Liver (tissue), 8 donors: ENCODE measurements at regions not wholly inside any gene's neighbourhood (a gene's known extent, or its start where the extent isn't known, plus 50 kb on each side); places are given as distances from the start of the nearest gene placed in this dataset.

Source experiments
- DNase-seq: peaks from one replicate; pipeline ENCODE4 v3.0.0-alpha.2; 2017; ENCODE audit warnings: low spot score
- H3K27ac ChIP-seq, 2 donors: one replicate each; pipeline ENCODE4 v1.7.0; 2013; ENCODE audit warnings: inconsistent platforms in 2 of 2, low read length in 2 of 2, control low read depth in 1 of 2, low read depth in 1 of 2, mild to moderate bottlenecking in 1 of 2
- H3K27me3 ChIP-seq, 4 donors: one replicate each; pipeline versions ENCODE4 v1.6.1 to v1.7.0; 2013; ENCODE audit warnings: low read length in 3 of 4, inconsistent platforms in 1 of 4, mild to moderate bottlenecking in 1 of 4, moderate library complexity in 1 of 4; ENCODE audit not compliant: control insufficient read depth in 4 of 4, insufficient read depth in 4 of 4
- H3K36me3 ChIP-seq, 4 donors: one replicate each; pipeline versions ENCODE4 v1.6.1 to v1.7.0; 2013; ENCODE audit warnings: low read length in 3 of 4, mild to moderate bottlenecking in 3 of 4, low read depth in 1 of 4, moderate library complexity in 1 of 4; ENCODE audit not compliant: control insufficient read depth in 4 of 4, insufficient read depth in 3 of 4
- H3K4me1 ChIP-seq, 4 donors: one replicate each; pipeline versions ENCODE4 v1.6.1 to v1.7.0; 2013; ENCODE audit warnings: low read length in 3 of 4, mild to moderate bottlenecking in 3 of 4, moderate library complexity in 1 of 4; ENCODE audit not compliant: control insufficient read depth in 4 of 4, insufficient read depth in 4 of 4
- H3K4me3 ChIP-seq, 3 donors: one replicate each; pipeline versions ENCODE4 v1.6.1 to v1.7.0; 2013; ENCODE audit warnings: low read length in 3 of 3, control low read depth in 1 of 3, low read depth in 1 of 3, mild to moderate bottlenecking in 1 of 3
- H3K9ac ChIP-seq, 2 donors: one replicate each; pipeline ENCODE4 v1.7.0; 2013; ENCODE audit warnings: low read length in 2 of 2, mild to moderate bottlenecking in 2 of 2, moderate library complexity in 2 of 2, control low read depth in 1 of 2, low read depth in 1 of 2
- H3K9me3 ChIP-seq, 4 donors: one replicate each; pipeline versions ENCODE4 v1.6.1 to v1.7.0; 2013; ENCODE audit warnings: low read length in 3 of 4; ENCODE audit not compliant: control insufficient read depth in 4 of 4
- EGR1 ChIP-seq, 2 donors: IDR thresholded peaks; 2 replicates each; pipeline ENCODE4 v1.6.1; 2016 to 2018; ENCODE audit warnings: antibody characterized with exemption in 2 of 2, low read depth in 2 of 2
- FOXA1 ChIP-seq: IDR thresholded peaks from 2 replicates; pipeline ENCODE4 v1.6.1; 2016; ENCODE audit warnings: antibody characterized with exemption
- FOXA2 ChIP-seq: IDR thresholded peaks from 2 replicates; pipeline ENCODE4 v1.6.1; 2016; ENCODE audit warnings: antibody characterized with exemption
- JUND ChIP-seq, 2 donors: IDR thresholded peaks; 2 replicates each; pipeline ENCODE4 v1.6.1; 2016; ENCODE audit warnings: antibody characterized with exemption in 2 of 2
- NR2F2 ChIP-seq: IDR thresholded peaks from 2 replicates; pipeline ENCODE4 v1.6.1; 2016; ENCODE audit warnings: antibody characterized with exemption
- RAD21 ChIP-seq, 2 donors: IDR thresholded peaks; 2 replicates each; pipeline ENCODE4 v1.6.1; 2016; ENCODE audit warnings: antibody characterized with exemption in 2 of 2, mild to moderate bottlenecking in 2 of 2
- RXRA ChIP-seq, 2 donors: IDR thresholded peaks; 2 replicates each; pipeline ENCODE4 v1.6.1; 2017 to 2018; ENCODE audit warnings: antibody characterized with exemption in 2 of 2, mild to moderate bottlenecking in 1 of 2
- SP1 ChIP-seq: IDR thresholded peaks from 2 replicates; pipeline ENCODE4 v1.6.1; 2018; ENCODE audit warnings: antibody characterized with exemption, mild to moderate bottlenecking
- TAF1 ChIP-seq: conservative IDR thresholded peaks from 2 replicates; pipeline ENCODE4 v1.6.1; 2016; ENCODE audit warnings: antibody characterized with exemption, mild to moderate bottlenecking
- WGBS: extraction: QIAGEN DNeasy Blood & Tissue Kit; methylation state at CpG from one replicate; pipeline ENCODE4 v1.1.7; 2013; 5-methylcytosine and 5-hydroxymethylcytosine counted together
- TF ChIP-seq, protein P1 (sequence below): fragments of 150-350 bp; IDR thresholded peaks from 2 replicates; pipeline ENCODE4 v1.5.1; 2017; ENCODE audit warnings: improper control_type of control experiment, low read depth, low read length; ENCODE audit not compliant: missing input control
- TF ChIP-seq, protein P2 (sequence below): IDR thresholded peaks from 2 replicates; pipeline ENCODE4 v1.6.1; 2016; ENCODE audit warnings: antibody characterized with exemption, mild to moderate bottlenecking
- TF ChIP-seq, protein P3 (sequence below): IDR thresholded peaks from 2 replicates; pipeline ENCODE4 v1.6.1; 2016; ENCODE audit warnings: antibody characterized with exemption
- TF ChIP-seq, protein P4 (sequence below): IDR thresholded peaks from 2 replicates; pipeline ENCODE4 v1.6.1; 2016; ENCODE audit warnings: antibody characterized with exemption
- TF ChIP-seq, protein P5 (sequence below): IDR thresholded peaks from 2 replicates; pipeline ENCODE4 v1.6.1; 2016; ENCODE audit warnings: antibody characterized with exemption
- donor health status: healthy.
- donor health status: healthy.
- donor health status: healthy.
- donor health status: healthy.
- donor health status: healthy.

DNA sequence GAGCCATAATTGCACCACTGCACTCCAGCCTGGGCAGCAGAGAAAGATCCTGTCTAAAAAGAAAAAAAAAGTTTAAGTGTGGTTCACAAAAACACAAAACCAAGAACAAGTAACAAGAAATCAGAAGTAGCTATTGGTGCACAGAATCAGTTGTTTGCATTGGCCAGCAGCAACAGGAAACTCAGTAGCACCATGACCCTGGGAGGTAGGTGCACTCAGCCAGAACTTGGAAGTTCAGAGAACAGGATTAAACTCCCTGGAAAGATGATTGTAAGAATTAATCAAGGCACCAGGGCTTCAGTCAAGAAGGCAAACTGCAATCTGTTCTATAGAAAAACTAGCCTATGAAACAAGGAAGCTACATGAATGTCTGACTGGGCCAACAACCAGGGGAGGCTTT, 267.9 kb downstream of the COL12A1 start:
- TF ChIP-seq RAD21 (IDR thresholded peaks at IDR 0.05): no peak
- no peak for TF ChIP-seq TAF1
- TF ChIP-seq, protein P1, sequence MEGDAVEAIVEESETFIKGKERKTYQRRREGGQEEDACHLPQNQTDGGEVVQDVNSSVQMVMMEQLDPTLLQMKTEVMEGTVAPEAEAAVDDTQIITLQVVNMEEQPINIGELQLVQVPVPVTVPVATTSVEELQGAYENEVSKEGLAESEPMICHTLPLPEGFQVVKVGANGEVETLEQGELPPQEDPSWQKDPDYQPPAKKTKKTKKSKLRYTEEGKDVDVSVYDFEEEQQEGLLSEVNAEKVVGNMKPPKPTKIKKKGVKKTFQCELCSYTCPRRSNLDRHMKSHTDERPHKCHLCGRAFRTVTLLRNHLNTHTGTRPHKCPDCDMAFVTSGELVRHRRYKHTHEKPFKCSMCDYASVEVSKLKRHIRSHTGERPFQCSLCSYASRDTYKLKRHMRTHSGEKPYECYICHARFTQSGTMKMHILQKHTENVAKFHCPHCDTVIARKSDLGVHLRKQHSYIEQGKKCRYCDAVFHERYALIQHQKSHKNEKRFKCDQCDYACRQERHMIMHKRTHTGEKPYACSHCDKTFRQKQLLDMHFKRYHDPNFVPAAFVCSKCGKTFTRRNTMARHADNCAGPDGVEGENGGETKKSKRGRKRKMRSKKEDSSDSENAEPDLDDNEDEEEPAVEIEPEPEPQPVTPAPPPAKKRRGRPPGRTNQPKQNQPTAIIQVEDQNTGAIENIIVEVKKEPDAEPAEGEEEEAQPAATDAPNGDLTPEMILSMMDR: no peak
- TF ChIP-seq FOXA2: no peak
- no peak for TF ChIP-seq RXRA (IDR thresholded peaks at IDR 0.05)
- TF ChIP-seq SP1: no peak
- no peak for TF ChIP-seq EGR1 (IDR thresholded peaks at IDR 0.05; ENCODE audit: low read depth in 2 of 2)
- no peak for TF ChIP-seq JUND (IDR thresholded peaks at IDR 0.05)
- no peak for TF ChIP-seq NR2F2
- TF ChIP-seq, protein P2, sequence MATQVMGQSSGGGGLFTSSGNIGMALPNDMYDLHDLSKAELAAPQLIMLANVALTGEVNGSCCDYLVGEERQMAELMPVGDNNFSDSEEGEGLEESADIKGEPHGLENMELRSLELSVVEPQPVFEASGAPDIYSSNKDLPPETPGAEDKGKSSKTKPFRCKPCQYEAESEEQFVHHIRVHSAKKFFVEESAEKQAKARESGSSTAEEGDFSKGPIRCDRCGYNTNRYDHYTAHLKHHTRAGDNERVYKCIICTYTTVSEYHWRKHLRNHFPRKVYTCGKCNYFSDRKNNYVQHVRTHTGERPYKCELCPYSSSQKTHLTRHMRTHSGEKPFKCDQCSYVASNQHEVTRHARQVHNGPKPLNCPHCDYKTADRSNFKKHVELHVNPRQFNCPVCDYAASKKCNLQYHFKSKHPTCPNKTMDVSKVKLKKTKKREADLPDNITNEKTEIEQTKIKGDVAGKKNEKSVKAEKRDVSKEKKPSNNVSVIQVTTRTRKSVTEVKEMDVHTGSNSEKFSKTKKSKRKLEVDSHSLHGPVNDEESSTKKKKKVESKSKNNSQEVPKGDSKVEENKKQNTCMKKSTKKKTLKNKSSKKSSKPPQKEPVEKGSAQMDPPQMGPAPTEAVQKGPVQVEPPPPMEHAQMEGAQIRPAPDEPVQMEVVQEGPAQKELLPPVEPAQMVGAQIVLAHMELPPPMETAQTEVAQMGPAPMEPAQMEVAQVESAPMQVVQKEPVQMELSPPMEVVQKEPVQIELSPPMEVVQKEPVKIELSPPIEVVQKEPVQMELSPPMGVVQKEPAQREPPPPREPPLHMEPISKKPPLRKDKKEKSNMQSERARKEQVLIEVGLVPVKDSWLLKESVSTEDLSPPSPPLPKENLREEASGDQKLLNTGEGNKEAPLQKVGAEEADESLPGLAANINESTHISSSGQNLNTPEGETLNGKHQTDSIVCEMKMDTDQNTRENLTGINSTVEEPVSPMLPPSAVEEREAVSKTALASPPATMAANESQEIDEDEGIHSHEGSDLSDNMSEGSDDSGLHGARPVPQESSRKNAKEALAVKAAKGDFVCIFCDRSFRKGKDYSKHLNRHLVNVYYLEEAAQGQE: no peak
- TF ChIP-seq, protein P3, sequence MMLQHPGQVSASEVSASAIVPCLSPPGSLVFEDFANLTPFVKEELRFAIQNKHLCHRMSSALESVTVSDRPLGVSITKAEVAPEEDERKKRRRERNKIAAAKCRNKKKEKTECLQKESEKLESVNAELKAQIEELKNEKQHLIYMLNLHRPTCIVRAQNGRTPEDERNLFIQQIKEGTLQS: no peak
- no peak for TF ChIP-seq FOXA1
- TF ChIP-seq, protein P4, sequence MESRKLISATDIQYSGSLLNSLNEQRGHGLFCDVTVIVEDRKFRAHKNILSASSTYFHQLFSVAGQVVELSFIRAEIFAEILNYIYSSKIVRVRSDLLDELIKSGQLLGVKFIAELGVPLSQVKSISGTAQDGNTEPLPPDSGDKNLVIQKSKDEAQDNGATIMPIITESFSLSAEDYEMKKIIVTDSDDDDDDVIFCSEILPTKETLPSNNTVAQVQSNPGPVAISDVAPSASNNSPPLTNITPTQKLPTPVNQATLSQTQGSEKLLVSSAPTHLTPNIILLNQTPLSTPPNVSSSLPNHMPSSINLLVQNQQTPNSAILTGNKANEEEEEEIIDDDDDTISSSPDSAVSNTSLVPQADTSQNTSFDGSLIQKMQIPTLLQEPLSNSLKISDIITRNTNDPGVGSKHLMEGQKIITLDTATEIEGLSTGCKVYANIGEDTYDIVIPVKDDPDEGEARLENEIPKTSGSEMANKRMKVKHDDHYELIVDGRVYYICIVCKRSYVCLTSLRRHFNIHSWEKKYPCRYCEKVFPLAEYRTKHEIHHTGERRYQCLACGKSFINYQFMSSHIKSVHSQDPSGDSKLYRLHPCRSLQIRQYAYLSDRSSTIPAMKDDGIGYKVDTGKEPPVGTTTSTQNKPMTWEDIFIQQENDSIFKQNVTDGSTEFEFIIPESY: no peak
- Histone ChIP-seq H3K4me3 (no peak overlapping the region), H3K27me3 (no peaks in the 10 kb centered on the region), H3K4me1 (no peaks in the 10 kb centered on the region), H3K9ac (no peak overlapping the region), H3K9me3 (no peaks in the 10 kb centered on the region), H3K27ac (no peak overlapping the region), H3K36me3 (no peaks in the 10 kb centered on the region)
- DNase-seq: no peak

DNA sequence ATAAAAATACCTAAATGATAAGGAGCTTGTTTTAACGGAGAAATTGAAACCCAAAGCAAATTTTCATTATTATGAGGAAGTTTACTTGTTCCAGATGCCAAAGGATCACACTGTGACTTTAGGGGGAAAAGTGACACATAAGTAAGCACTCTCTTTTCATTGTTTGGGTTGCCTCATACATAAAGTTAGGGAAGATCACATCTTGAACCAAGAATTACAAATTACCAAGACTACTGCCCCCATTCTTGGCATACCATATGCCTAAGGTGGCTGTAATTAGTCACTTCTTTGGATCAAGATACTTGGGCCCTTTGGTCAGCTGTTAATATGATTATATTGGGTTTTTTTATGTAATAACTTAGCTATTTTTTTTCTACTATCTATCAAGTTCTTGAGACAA, 269.0 kb downstream of the COL12A1 start:
- H3K36me3 ChIP-seq: no peaks in the 10 kb centered on the region
- no peaks in the 10 kb centered on the region for H3K4me1 ChIP-seq
- H3K9ac ChIP-seq: no peak overlapping the region
- TF ChIP-seq FOXA1: no peak
- TF ChIP-seq, protein P5, sequence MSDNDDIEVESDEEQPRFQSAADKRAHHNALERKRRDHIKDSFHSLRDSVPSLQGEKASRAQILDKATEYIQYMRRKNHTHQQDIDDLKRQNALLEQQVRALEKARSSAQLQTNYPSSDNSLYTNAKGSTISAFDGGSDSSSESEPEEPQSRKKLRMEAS: no peak
- TF ChIP-seq TAF1: no peak
- TF ChIP-seq, protein P2: no peak
- TF ChIP-seq SP1: no peak
- TF ChIP-seq, protein P1: no peak
- TF ChIP-seq EGR1 (IDR thresholded peaks at IDR 0.05; ENCODE audit: low read depth in 2 of 2): no peak
- TF ChIP-seq NR2F2: no peak
- no peaks in the 10 kb centered on the region for H3K9me3 ChIP-seq
- DNase-seq: no peak
- H3K4me3 ChIP-seq: no peak overlapping the region
- H3K27me3 ChIP-seq: no peaks in the 10 kb centered on the region
- WGBS: 55% methylated on average over 1 of the region's 1 CpG
- no peak overlapping the region for H3K27ac ChIP-seq
